SU-DHL-6 (cell line): ENCODE measurements at regions not wholly inside any gene's neighbourhood (a gene's known extent, or its start where the extent isn't known, plus 50 kb on each side); places are given as distances from the start of the nearest gene placed in this dataset.

Experiments used
- H2AFZ ChIP-seq: fragments of 200-600 bp; sonication (generic); 2 replicates; pipeline ENCODE4 v1.6.1; 2014; ENCODE audit warnings: low read depth, mild to moderate bottlenecking, moderate library complexity, mixed read lengths, antibody characterized with exemption, low read length; ENCODE audit not compliant: severe bottlenecking
- H3F3A ChIP-seq: fragments of 200-600 bp; shearing (Covaris generic); 2 replicates; pipeline ENCODE4 v1.6.0; 2016; ENCODE audit warnings: antibody characterized with exemption, mild to moderate bottlenecking; ENCODE audit not compliant: insufficient read depth
- H3K27ac ChIP-seq: fragments of 200-600 bp; sonication (generic); 2 replicates; pipeline ENCODE4 v1.5.1; 2016; ENCODE audit warnings: low read depth, mild to moderate bottlenecking, low read length, moderate library complexity, mixed read lengths
- H3K27me3 ChIP-seq: fragments of 200-600 bp; sonication (generic), shearing (Covaris generic); 2 replicates; pipeline ENCODE4 v1.6.0; 2014; ENCODE audit warnings: mild to moderate bottlenecking, low read length
- H3K36me3 ChIP-seq: fragments of 200-600 bp; sonication (generic); 2 replicates; pipeline ENCODE4 v1.6.1; 2014; ENCODE audit warnings: mild to moderate bottlenecking, low read length, mixed read lengths
- H3K4me2 ChIP-seq: fragments of 300-600, 200-600 bp; shearing (Covaris generic), sonication (generic); 2 replicates; pipeline ENCODE4 v1.6.0; 2014; ENCODE audit warnings: low read length, low read depth, mild to moderate bottlenecking; ENCODE audit not compliant: poor library complexity, severe bottlenecking
- H3K4me3 ChIP-seq: fragments of 200-600 bp; sonication (generic); 2 replicates; pipeline ENCODE4 v1.5.1; 2014; ENCODE audit warnings: antibody characterized with exemption, low read length, mild to moderate bottlenecking, mixed read lengths; ENCODE audit not compliant: insufficient read depth, poor library complexity, severe bottlenecking
- H3K79me2 ChIP-seq: fragments of 200-600 bp; sonication (generic); 2 replicates; pipeline ENCODE4 v1.6.1; 2014; ENCODE audit warnings: mild to moderate bottlenecking, low read length, moderate library complexity; ENCODE audit not compliant: insufficient read depth
- H3K9ac ChIP-seq: fragments of 200-600 bp; sonication (generic); 2 replicates; pipeline ENCODE4 v1.7.0; 2014; ENCODE audit warnings: mild to moderate bottlenecking, low read length
- H3K9me2 ChIP-seq: fragments of 200-600 bp; sonication (generic); replicated peaks from 2 replicates; pipeline ENCODE4 v1.6.1; 2014; ENCODE audit warnings: low read length; ENCODE audit not compliant: insufficient read depth
- H3K9me3 ChIP-seq: fragments of 200-600 bp; sonication (generic); 2 replicates; pipeline ENCODE4 v1.6.1; 2014; ENCODE audit warnings: low read length, mixed read lengths; ENCODE audit not compliant: insufficient read depth
- H4K20me1 ChIP-seq: fragments of 200-600 bp; sonication (generic); 2 replicates; pipeline ENCODE4 v1.6.1; 2014; ENCODE audit warnings: low read depth, mild to moderate bottlenecking, antibody characterized with exemption, low read length, moderate library complexity, mixed read lengths
- CTCF ChIP-seq: fragments of 200-600 bp; sonication (generic); IDR thresholded peaks from one replicate; pipeline ENCODE4 v1.5.1; 2017; ENCODE audit warnings: antibody characterized with exemption, mild to moderate bottlenecking, low read length, moderate library complexity; ENCODE audit not compliant: insufficient read depth, poor library complexity, severe bottlenecking
- EZH2phosphoT487 ChIP-seq: fragments of 200-600 bp; sonication (generic), shearing (Covaris generic); conservative IDR thresholded peaks from 2 replicates; pipeline ENCODE4 v1.6.1; 2018; ENCODE audit warnings: mild to moderate bottlenecking, antibody characterized with exemption, low read length, moderate library complexity, mixed read lengths

- Histone ChIP-seq H3K4me3 (no peak overlapping the region), H3K4me2 (no peak overlapping the region), H3K9me2 (no peaks in the 10 kb centered on the region), H4K20me1 (no peaks in the 10 kb centered on the region), H3K9ac (no peak overlapping the region), H3K9me3 (no peaks in the 10 kb centered on the region), H3K27me3 (no peaks in the 10 kb centered on the region), H3K36me3 (no peaks in the 10 kb centered on the region), H3K79me2 (no peaks in the 10 kb centered on the region), H3F3A (no peaks in the 10 kb centered on the region), H2AFZ (no peak overlapping the region), H3K27ac (no peak overlapping the region)
- no peak for TF ChIP-seq EZH2phosphoT487
- TF ChIP-seq CTCF, result no peak
Measured at GRCh38 chr10:130458509-130458908, 322.3 kb downstream of the GLRX3 start.

GRCh38 chr10:130459011-130459410, 322.8 kb downstream of the GLRX3 start:
- Histone ChIP-seq H3K4me2 (no peak overlapping the region), H4K20me1 (no peaks in the 10 kb centered on the region), H3K9me2 (no peaks in the 10 kb centered on the region), H3K4me3 (no peak overlapping the region), H3K9ac (no peak overlapping the region), H3K27ac (no peak overlapping the region), H3K79me2 (no peaks in the 10 kb centered on the region), H2AFZ (no peak overlapping the region), H3K36me3 (no peaks in the 10 kb centered on the region), H3F3A (no peaks in the 10 kb centered on the region), H3K9me3 (no peaks in the 10 kb centered on the region), H3K27me3 (no peaks in the 10 kb centered on the region)
- TF ChIP-seq EZH2phosphoT487 (no peak), CTCF (no peak)

- Histone ChIP-seq H3K9me2 (no peaks in the 10 kb centered on the region), H3K27me3 (no peaks in the 10 kb centered on the region), H3K9ac (no peak overlapping the region), H3K9me3 (no peaks in the 10 kb centered on the region), H3K4me2 (no peak overlapping the region), H3K27ac (no peak overlapping the region), H3K4me3 (no peak overlapping the region), H3K36me3 (no peaks in the 10 kb centered on the region), H2AFZ (no peak overlapping the region), H4K20me1 (no peaks in the 10 kb centered on the region), H3K79me2 (no peaks in the 10 kb centered on the region), H3F3A (no peaks in the 10 kb centered on the region)
- TF ChIP-seq EZH2phosphoT487 (no peak), CTCF (no peak)
Measured at GRCh38 chr10:130459851-130460490, 323.8 kb downstream of the GLRX3 start.
